ENCODE measurements at regions not wholly inside any gene's neighbourhood (a gene's known extent, or its start where the extent isn't known, plus 50 kb on each side); places are given as distances from the start of the nearest gene placed in this dataset.
"Not testable (repeated sequence)": the region's sequence is repeated elsewhere in the genome, so short reads cannot be mapped to it uniquely, and the experiment has no call there.

DNA sequence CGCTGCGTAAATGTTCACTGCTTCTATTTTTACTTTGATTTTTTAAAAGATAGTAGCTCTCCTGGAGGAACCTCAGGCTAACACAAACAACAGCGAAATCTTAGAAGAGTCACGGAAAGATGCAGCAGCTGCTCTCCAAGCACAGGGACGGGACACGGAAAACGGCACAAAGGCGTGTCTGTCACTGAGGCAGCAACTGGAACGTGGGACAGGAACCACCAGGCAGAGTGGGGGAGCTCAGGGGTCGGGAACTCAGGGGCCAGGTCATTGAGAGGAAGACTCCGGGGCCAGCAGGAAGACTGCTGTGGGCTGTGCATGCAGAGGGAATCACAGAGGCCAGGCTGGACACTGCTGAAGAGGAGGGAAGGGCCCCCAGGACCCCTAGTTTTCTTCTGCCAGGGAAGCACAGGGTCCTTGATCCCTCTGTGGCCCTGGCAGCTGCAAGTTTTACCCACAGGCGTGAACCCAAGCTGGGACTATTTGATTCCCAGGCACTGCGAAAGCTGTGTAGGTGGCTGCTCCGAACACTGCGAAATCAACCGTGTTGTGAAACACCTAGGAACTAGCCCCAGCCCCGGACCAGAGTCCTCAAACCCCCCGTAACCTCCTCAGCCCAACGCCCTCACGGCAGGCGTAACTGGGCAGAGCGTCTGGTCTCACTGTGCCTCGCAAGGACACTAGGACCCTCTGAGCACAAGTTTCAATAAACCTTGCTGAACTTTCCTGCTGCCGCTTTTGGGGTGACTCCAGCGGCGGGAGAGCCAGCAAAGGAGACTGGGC lies 263.0 kb downstream of the EIPR1 start:
- DNase-seq = no peak

DNA sequence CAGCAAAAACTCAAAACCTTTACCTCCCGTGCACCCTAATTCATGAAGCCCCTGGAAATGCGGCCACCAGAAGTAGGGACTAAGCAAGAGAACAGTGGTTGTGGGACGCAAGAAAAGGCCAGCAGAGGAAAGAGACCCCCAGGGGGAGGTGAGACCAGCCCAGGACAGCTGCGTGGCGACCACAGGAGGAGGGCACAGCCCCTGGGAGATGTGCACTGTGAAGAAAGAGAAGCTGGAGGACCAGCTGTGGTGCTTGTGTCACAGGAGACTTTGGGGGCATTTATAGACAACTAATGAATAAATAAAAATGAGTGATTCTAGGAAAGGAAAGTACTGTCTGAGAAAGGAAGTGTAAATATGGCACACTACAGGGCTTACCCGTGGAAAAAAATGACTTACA lies 263.8 kb downstream of the EIPR1 start:
- DNase-seq = no peak

DNA sequence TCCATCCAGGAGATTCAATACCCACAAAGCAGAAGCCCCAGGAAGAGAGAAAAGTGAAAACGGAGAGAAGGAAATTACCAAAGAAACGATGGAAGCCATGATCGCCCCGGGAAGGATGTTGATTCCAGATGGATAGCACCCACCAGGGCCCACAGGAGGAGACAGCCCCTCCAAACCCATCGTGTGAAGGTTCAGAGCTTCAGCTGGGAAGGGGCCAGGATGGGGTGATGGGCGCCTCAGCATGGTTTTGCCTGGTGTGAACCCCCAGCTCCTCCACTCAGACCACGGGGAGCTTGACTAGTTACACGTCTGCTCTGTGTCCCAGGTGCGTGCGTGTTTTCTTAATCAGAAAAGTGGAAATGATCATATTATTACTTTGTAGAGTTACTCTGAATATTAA lies 264.5 kb downstream of the EIPR1 start:
- DNase-seq = no peak

DNA sequence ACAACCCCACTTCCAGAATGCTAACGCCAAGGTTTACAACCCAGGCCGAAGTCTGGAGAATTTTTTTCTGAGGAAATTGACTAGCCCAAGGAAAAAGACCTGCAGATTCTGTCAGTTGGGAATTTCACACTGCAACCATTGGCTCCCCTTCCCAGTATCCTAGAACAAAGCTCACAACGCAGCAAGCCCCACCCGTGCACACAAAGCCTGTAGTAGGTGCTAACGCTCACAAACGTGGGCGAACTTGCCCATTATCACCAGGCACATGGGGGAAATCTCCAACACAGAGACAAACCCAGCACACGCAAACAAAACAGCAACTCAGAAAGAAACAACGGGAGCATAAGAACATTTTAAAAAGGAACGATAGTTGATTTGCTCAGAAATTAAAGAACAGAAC lies 265.1 kb downstream of the EIPR1 start:
- no peak for DNase-seq

DNA sequence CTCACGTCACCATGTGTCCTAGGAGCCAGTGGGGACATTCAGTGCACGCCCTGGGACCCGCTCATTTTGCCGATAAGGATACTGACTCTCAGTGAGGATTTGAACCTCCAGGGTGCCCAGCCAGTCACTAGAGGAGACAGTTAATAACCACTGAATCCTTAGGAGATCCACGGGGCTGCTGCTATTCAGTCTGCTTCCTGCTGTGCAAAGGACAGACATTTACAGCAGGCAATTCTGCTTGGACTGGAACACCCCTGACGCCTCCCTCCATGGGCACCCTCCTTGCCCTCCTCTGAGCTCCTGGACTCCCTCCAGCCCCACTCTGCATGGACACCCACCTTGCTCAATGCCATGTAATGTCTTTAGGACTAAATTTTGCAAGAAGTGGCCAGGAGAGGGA lies 265.5 kb downstream of the EIPR1 start:
- no peak for DNase-seq

DNA sequence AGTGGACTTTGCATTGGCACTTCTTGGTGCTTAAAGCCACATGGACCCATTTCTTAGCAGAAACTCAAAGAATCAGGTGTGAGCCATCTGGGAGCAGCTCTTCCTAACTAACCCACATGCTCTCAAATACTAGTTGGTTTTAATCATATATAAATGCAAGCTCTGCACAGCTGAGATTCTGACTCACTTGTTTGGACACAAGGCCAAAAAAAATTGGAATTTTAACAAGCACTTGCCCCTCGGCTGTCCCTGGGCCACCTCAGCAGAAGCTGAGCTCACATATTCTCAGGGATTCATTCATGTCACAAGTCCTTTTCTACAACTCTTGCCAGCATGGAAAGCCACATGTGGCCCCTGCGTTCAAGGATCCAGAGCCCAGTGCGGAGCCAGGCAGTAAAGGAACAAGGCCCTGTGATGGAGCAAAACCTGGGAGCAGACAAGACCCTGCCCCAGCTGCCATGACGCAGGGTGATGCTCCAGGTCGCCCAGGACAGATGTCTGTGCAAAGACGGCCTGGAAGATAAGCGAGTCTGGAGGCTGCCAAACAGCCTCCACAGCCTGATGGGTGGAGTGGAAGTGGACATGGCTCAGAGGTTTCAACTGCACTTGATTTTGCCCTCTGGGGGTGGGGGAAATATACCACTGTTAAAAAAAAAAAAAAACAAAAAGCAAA lies 266.5 kb downstream of the EIPR1 start:
- no peak for DNase-seq

DNA sequence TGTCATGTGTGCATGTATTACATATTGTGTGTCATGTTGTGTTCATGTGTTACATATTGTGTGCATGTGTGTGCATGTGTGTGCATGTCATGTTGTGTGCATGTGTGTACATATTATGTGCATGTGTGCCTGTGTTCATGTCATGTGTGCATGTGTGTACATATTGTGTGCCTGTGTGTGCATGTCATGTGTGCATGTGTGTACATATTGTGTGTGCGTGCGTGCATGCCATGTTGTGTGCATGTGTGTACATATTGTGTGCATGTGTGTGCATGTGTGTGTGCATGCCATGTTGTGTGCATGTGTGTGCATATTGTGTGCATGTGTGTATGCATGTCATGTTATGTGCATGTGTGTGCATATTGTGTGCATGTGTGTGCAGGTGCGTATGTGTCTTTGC lies 267.1 kb downstream of the EIPR1 start:
- no peak for DNase-seq

DNA sequence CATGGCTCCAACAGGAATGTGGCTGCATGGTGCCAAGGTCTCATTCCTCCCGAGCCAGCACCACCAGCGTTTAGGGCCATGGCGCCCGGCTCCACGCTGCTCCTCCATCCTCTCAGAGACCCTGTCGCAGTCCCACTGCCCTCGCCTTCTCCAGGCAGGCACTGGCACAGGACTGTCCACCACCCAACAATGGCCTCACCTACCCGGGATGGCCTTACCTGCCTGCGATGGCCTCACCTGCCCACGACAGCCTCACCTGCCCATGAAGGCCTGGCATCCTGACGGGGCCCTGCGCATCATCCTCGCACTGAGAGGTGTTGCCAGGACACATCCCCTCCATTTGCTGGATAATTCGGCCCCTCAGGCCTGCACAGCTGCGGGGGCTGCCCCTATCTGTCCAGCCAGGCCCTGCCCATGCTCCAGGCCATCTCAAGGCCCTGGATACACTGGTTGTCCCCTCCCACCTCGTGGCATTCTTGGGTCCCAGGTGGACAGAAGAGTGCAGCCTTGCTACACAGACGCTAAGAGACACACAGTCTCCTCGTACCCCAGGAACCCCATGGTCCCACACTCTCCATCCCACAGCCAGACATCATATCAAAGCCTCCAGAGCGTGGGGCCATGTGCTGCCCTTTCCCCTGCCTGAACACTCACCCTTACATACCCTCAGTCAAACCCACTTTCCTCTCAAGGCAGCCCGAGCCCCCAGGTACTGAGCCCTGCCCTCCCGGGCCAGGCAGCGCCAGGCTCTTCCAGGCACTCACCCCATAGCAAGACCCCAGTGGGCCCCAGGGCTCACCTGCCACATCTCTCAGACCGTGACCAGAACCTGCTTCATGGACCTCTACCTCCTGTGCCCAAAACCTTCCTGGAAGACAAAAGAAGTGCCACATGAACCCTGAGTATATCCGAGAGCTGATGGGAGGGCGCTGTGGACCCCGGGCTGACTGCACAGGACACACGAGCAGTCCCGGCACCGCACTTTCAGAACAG lies 268.6 kb downstream of the EIPR1 start:
- no peak for DNase-seq

DNA sequence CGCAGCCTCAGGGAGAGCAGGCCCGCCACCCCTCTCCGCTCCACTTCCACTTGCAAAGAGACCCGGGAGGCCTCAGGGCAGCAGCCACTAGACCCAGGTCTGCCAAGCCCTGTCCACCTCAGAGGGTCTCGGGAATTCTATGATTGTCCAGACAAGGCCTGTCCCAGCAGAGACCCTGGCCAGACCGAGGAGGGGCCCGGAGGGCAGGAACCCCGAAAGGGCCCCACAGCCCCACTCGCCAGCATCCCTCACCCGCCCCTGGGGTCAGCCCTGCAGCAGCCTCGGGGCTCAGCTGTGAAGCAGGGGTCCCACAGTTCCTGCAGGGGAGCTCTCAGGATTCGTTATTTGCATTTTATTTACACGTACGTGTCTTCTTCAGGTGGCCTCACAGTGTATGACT lies 269.5 kb downstream of the EIPR1 start:
- DNase-seq = no peak

DNA sequence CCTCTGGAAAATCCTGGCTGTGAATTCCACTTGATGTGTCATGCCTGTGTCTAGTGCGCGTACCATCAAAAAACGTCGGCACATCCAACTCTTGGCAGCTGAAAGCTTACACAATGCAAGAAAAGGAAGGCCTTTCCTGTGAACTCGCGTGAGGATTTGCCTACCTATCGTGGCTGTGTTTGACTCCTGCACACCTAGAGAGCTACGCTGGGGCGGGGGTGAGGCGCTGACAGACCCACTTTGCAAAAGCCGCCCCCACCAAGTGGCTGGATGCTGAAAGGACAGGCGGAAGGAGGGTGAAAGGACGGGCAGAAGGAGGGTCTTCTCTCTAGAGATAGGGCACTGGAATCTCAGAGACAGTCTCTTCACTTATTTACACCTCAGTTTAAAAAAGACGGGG lies 270.1 kb downstream of the EIPR1 start:
- no peak for DNase-seq

DNA sequence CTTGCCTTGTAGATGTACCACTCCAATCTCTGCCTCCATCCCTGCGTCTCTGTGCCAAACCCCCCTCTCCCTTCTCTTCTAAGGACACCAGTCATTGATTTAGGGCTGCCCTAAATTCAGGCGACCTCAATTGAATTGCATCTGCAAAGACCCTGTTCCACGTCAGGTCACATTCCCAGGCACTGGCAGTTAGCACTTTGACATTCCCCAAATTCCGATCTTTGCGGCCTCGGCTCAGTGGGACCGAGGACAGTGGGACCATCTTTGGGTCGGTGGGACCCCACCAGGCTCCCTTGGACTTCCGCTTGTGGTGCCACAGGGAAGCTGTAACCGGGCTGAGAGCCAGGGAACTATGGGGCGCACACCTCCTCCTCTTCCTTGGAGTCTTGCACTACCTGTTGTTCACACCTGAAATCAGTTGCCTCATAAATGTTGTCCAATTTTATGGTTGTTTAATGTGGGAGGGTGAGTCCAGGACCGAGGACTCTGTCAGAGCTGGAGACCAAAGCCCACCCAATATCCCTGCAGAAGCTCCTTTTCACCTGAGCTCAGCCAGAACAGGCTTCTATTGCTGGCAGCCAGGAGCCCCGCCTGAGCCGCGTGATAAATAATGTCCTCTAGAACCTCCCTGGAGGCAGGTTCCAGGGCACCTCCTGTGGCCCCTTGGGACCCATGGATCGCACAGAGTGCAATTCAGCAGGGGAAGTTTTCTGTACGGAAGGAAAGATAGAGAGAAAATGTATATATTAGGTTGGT lies 271.6 kb downstream of the EIPR1 start:
- DNase-seq = no peak

DNA sequence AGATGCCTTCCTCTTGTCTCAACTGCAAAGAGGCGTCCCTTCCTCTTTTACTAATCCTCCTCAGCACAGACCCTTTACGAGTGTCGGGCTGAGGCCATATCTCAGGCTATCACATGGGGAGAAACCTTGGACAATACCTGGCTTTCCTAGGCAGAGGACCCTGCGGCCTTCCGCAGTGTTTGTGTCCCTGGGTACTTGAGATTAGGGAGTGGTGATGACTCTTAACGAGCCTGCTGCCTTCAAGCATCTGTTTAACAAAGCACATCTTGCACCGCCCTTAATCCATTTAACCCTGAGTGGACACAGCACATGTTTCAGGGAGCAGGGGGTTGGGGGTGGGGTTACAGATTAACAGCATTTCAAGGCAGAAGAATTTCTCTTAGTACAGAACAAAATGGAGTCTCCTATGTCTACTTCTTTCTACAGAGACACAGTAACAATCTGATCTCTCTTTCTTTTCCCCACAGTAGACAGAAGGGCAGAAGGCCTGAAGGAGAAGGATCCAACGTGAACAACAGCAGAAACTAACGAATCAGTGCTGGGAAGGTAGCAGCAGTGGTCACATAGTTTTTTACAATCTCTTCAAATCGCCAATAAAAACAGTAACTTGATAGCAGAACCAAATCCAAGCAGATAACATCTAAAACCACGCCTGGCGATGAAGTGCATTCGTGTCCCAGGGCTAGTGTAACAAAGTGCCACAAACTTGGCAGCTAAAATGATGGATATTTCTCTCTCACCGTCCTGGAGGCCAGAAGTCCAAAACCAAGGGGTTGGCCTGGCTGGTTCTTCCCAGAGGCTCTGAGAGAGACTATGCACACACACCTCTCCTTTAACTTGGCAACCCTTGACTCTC lies 272.4 kb downstream of the EIPR1 start:
- not testable (repeated sequence) for DNase-seq

DNA sequence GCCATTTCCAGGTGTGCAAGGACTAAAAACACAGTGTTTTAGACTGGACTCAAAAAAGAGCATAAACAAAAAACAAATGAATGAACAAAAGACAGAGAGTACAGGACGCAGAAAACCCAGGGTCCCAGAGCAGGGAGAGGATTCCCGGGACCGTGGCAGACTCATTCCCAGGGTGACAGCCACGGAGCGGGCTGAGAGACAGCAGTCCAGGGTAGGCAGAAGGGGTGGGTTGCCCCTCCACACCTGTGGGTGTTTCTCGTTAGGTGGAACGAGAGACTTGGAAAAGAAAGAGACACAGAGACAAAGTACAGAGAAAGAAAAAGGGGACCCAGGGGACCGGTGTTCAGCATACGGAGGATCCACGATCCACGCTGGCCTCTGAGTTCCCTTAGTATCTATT lies 273.4 kb downstream of the EIPR1 start:
- no peak for DNase-seq

DNA sequence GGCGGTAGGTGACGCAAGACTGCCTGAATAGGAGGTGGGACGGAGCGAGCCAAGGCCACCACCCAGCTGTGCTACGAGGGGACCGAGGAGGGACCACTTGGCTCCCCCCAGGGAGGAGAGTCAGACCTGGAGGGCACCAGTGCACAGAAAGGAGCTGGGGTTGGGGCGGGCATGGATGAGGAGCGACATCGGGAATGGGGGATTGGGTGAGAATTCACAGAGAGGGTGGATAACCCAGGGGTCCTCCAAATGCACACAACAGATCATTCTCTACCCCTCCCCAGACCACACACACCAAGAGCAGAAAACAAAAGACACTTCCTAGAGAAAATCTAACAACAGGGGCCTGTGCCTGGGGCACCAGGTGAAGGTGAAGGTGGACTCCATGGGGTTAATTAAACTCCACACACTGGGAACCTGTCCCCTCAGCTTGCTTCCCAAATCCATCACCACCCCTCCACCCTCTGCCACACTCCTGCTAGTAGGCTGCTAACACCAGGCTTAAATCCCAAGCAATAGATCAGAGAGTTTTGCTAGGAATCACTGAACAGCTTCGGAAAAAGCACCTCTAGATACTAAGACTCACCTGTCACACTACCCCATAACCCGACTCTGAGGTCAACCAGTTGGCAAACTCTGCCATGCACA lies 274.6 kb downstream of the EIPR1 start:
- DNase-seq = no peak

DNA sequence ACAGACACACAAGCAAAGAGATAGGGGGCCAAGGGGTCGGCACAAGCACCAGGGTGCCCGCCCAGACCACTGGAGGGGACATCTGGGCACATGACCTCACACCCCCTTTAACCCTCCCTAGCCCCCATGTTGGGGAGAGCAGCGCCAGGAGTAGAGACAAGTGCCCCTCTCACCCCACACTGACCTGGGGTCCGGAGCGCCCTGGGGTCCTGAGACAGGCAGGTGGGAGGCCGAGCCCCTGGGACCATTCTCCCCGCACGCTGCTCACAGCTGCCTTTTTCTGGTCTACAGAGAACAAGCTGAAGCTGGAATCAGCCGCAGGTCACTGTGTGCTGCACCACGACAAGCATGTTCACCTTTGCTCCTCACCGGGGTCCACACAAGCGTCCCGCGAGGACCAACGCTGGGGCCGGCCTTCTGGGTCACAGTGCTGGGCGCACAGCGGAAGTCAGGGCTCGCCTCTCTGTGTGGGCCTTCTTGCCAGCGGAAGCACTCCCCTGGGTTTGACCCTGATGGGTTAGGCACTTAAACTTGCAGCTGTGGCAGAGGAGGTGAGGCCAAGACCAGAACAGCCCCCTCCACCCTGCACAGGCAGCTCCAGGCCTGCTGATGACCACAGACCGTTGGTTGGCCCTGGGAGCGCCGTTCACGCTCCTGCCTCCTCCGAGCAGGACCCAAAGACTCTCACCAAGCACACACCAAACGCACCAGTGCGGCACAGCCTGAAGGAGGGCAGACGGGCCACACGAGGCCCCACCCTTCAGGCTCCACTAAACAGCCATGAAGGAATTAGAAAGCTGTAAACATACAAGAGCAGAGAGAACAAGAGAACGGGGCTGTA lies 275.3 kb downstream of the EIPR1 start:
- DNase-seq = no peak

DNA sequence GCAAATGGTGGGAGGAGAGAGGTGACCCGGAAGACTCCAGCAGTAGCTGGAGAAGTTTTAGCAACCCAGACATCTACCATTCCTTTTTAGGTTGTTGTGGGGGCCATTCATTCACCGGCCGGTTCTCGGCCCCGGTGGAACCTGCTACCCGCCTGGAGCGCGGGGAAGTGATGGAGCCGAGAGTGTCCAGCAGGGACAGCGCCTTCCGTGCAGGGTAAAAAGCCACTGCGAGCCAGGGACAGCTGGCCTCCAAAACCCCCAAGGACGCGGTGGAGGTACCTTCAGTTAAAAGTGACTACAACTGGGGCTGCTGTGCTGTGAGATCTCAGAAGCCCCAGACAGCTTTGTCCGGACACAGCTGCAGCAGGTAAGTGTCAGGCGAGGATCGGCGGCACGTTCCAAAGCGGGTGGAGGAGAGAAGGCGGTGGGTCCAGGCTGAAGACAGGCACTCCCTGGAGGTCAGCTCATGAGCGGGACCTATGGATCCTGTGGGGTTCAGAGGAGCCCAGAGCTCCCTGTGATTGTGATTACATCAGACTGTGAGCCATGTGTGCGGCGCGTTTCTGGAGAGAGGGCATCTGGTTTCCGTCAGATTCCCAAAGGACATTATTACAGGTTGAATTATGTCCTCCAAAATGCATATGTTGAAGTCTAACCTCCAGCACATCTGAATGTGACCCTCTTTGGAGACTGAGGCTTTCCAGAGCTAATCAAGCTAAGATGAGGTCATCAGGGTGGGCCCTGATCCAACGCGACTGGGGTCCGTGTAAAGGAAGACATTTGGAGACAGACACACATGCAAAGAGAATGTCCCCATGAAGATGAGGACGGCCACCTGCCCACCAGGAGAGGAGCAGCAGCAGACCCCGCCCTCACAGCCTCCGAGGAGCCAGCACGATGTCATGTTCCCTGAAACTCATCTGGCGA lies 276.3 kb downstream of the EIPR1 start:
- DNase-seq = no peak

DNA sequence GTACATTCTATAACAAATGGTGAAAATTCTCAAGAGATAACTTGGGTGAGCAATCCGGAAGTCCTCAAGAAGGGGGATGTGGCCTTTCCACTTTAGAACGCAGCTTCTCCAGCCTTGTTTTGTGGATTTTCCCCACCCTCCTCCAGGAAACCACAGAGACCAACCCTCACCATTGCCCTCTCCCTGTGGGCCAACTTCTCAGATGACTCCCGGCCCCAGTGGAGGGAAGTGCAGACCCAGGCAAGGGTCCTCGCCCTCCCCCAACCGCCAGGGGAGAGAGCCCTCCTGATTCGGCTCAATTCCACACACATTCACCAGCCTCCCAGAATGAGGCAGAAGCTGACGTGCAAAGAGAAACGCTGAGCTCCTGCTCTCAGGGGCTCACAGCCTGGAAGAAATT lies 277.2 kb downstream of the EIPR1 start:
- no peak for DNase-seq

DNA sequence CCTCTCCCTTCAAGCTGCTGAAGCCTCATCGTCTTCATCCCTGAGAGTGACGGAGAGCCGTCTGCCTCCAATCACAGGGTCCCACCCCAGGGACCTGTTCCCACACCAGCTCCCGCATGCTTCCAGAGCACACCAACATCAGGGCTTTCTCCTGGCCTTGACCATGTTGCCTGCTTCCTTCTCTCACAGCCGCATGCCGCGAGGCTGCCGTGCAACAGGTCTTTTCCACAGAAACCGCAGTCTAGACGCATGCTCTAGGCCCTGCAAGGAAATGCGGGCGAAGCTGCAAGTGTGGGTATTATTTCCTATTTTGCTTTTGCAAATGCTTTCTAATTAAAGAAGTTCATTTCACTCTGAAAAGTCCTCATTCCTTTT lies 277.8 kb downstream of the EIPR1 start:
- DNase-seq = no peak
